ENCODE measurements at regions not wholly inside any gene's neighbourhood (a gene's known extent, or its start where the extent isn't known, plus 50 kb on each side); places are given as distances from the start of the nearest gene placed in this dataset.
"Not testable (repeated sequence)": the region's sequence is repeated elsewhere in the genome, so short reads cannot be mapped to it uniquely, and the experiment has no call there.

GRCh38 chr2:142422041-142422440 is 291.2 kb upstream of the LRP1B start:
- H3K27ac ChIP-seq (ENCODE audit: insufficient read depth, low read depth, low read length), result no peak overlapping the region
- no peaks in the 10 kb centered on the region for H3K27me3 ChIP-seq (ENCODE audit: control insufficient read depth in 2 of 2, insufficient read depth in 2 of 2, low read length in 2 of 2)
- DNase-seq (ENCODE audit: low read depth, low spot score) (no peak), FAIRE-seq (no peak)
- H3K79me2 ChIP-seq (ENCODE audit: control insufficient read depth, insufficient read depth, low read length), result no peaks in the 10 kb centered on the region
- no peak overlapping the region for H2AFZ ChIP-seq (ENCODE audit: low read depth, low read length)
- H3K4me2 ChIP-seq (ENCODE audit: insufficient read depth, low read length), result no peak overlapping the region
- no peaks in the 10 kb centered on the region for H3K36me3 ChIP-seq (ENCODE audit: control insufficient read depth in 2 of 2, extremely low read depth in 1 of 2, insufficient read depth in 2 of 2, low read length in 2 of 2)
- H3K4me3 ChIP-seq (replicated peaks in 1 of 3; ENCODE audit: insufficient read depth in 1 of 3, low read depth in 1 of 3, low read length in 3 of 3), result no peak overlapping the region
- no peaks in the 10 kb centered on the region for H3K9me3 ChIP-seq (replicated peaks; ENCODE audit: control insufficient read depth, insufficient read depth, low read length)
- H3K4me1 ChIP-seq (ENCODE audit: control insufficient read depth, extremely low read depth, insufficient read depth, low read length), result no peaks in the 10 kb centered on the region
- dilution Hi-C loops (cut with MboI; ENCODE audit: extremely low pct_ligation_motif_present, low sequenced_read_pairs) (no loop called here), intact Hi-C loops (cut with micrococcal nuclease) (no loop called here)
- ChIA-PET CTCF (no interaction called here), POLR2A (no interaction called here)
- no peak for TF ChIP-seq GATA2 (IDR thresholded peaks at IDR 0.05; ENCODE audit: insufficient read depth, insufficient read length, low read depth, low read length)
- TF ChIP-seq FOS (IDR thresholded peaks at IDR 0.05; ENCODE audit: borderline replicate concordance, insufficient read depth, low read length), result no peak
- TF ChIP-seq CTCF (IDR thresholded peaks at IDR 0.05; ENCODE audit: extremely low read depth in 1 of 2, insufficient read depth in 1 of 2, low read depth in 1 of 2, low read length in 2 of 2), result no peak
- TF ChIP-seq JUN (IDR thresholded peaks at IDR 0.05; ENCODE audit: borderline replicate concordance, insufficient read depth, insufficient read length, low read depth), result no peak
- no peak for TF ChIP-seq POLR2A (IDR thresholded peaks at IDR 0.05; ENCODE audit: low read depth, low read length)
- no peak for TF ChIP-seq EZH2 (IDR thresholded peaks at IDR 0.05; ENCODE audit: borderline replicate concordance, low read depth, low read length, severe bottlenecking)
- no peak for TF ChIP-seq POLR2AphosphoS5 (IDR thresholded peaks at IDR 0.05; ENCODE audit: insufficient read depth, low read depth, low read length)
- H3K9ac ChIP-seq (replicated peaks; ENCODE audit: extremely low read depth, insufficient read depth, low read length), result no peak overlapping the region
- H3K9me1 ChIP-seq (replicated peaks; ENCODE audit: control insufficient read depth, extremely low read depth, insufficient read depth, low read length), result no peaks in the 10 kb centered on the region
- no peaks in the 10 kb centered on the region for H4K20me1 ChIP-seq (replicated peaks; ENCODE audit: control insufficient read depth, extremely low read depth, insufficient read depth, low read length)
- BruUV-seq (replicated peaks), result no TSS peak

- POLR2A ChIA-PET; FAIRE-seq; H3K27me3 ChIP-seq (ENCODE audit: control insufficient read depth in 2 of 2, insufficient read depth in 2 of 2, low read length in 2 of 2); H3K27ac ChIP-seq (ENCODE audit: insufficient read depth, low read depth, low read length); H4K20me1 ChIP-seq (replicated peaks; ENCODE audit: control insufficient read depth, extremely low read depth, insufficient read depth, low read length); CTCF ChIA-PET; H3K9me3 ChIP-seq (replicated peaks; ENCODE audit: control insufficient read depth, insufficient read depth, low read length); H3K36me3 ChIP-seq (ENCODE audit: control insufficient read depth in 2 of 2, extremely low read depth in 1 of 2, insufficient read depth in 2 of 2, low read length in 2 of 2); H3K9ac ChIP-seq (replicated peaks; ENCODE audit: extremely low read depth, insufficient read depth, low read length); dilution Hi-C loops (cut with MboI; ENCODE audit: extremely low pct_ligation_motif_present, low sequenced_read_pairs); H3K79me2 ChIP-seq (ENCODE audit: control insufficient read depth, insufficient read depth, low read length); H3K9me1 ChIP-seq (replicated peaks; ENCODE audit: control insufficient read depth, extremely low read depth, insufficient read depth, low read length); H3K4me2 ChIP-seq (ENCODE audit: insufficient read depth, low read length); intact Hi-C loops (cut with micrococcal nuclease); H3K4me3 ChIP-seq (replicated peaks in 1 of 3; ENCODE audit: insufficient read depth in 1 of 3, low read depth in 1 of 3, low read length in 3 of 3); H3K4me1 ChIP-seq (ENCODE audit: control insufficient read depth, extremely low read depth, insufficient read depth, low read length); BruUV-seq (replicated peaks); DNase-seq (ENCODE audit: low read depth, low spot score); H2AFZ ChIP-seq (ENCODE audit: low read depth, low read length): not testable (repeated sequence)
These were observed 287.9 kb upstream of the LRP1B start for GRCh38 chr2:142418699-142419098.

Data from endothelial cell of umbilical vein (primary cell).